Endodermal cell (in vitro differentiated cells): ENCODE measurements at regions not wholly inside any gene's neighbourhood (a gene's known extent, or its start where the extent isn't known, plus 50 kb on each side); places are given as distances from the start of the nearest gene placed in this dataset.

Source experiments
- DNase-seq: peaks from one replicate; pipeline ENCODE4 v3.0.0-alpha.2; 2017
- H3K27ac ChIP-seq: 2 replicates; pipeline ENCODE4 v1.5.1; 2013; ENCODE audit warnings: mild to moderate bottlenecking, low read depth, low read length, moderate library complexity
- H3K27me3 ChIP-seq: 2 replicates; pipeline ENCODE4 v1.6.1; 2013; ENCODE audit warnings: mild to moderate bottlenecking, low read length, moderate library complexity; ENCODE audit not compliant: insufficient read depth, control insufficient read depth, poor library complexity, severe bottlenecking
- H3K36me3 ChIP-seq: 2 replicates; pipeline ENCODE4 v1.7.0; 2013; ENCODE audit warnings: mild to moderate bottlenecking, low read length, moderate library complexity; ENCODE audit not compliant: control insufficient read depth, insufficient read depth
- H3K4me1 ChIP-seq: one replicate; pipeline ENCODE4 v1.7.0; 2013; ENCODE audit warnings: low read length; ENCODE audit not compliant: control insufficient read depth, insufficient read depth
- H3K4me3 ChIP-seq: 2 replicates; pipeline ENCODE4 v1.5.1; 2013; ENCODE audit warnings: mild to moderate bottlenecking, low read length, moderate library complexity
- H3K9ac ChIP-seq: 2 replicates; pipeline ENCODE4 v1.6.1; 2013; ENCODE audit warnings: mild to moderate bottlenecking, low read length, moderate library complexity; ENCODE audit not compliant: poor library complexity, severe bottlenecking; ENCODE audit errors: extremely low read depth
- H3K9me3 ChIP-seq: 2 replicates; pipeline ENCODE4 v1.6.1; 2013; ENCODE audit warnings: mild to moderate bottlenecking, low read length, moderate library complexity; ENCODE audit not compliant: control insufficient read depth
- H3K27ac Mint-ChIP-seq: 2 replicates; pipeline ENCODE4 v1.8.0; 2020; ENCODE audit warnings: mixed read lengths
- H3K27me3 Mint-ChIP-seq: 2 replicates; pipeline ENCODE4 v1.8.0; 2021; ENCODE audit warnings: mild to moderate bottlenecking, mixed read lengths; ENCODE audit not compliant: insufficient read depth
- H3K36me3 Mint-ChIP-seq: 2 replicates; pipeline ENCODE4 v1.8.0; 2020; ENCODE audit warnings: low read depth, mixed read lengths
- H3K4me1 Mint-ChIP-seq: 2 replicates; pipeline ENCODE4 v1.8.0; 2020; ENCODE audit warnings: mixed read lengths
- H3K4me3 Mint-ChIP-seq: 2 replicates; pipeline ENCODE4 v1.8.0; 2020; ENCODE audit warnings: mild to moderate bottlenecking, moderate library complexity, mixed read lengths
- H3K9me3 Mint-ChIP-seq: 2 replicates; pipeline ENCODE4 v1.8.0; 2020; ENCODE audit warnings: mild to moderate bottlenecking, mixed read lengths
- WGBS, 2 experiments: methylation state at CpG; one replicate each; pipeline versions ENCODE4 v1.1.5 to v1.1.7; 2013; ENCODE audit warnings: missing lambda C conversion rate in 2 of 2, mixed read lengths in 1 of 2; ENCODE audit not compliant: insufficient coverage in 1 of 2, insufficient read length in 1 of 2; 5-methylcytosine and 5-hydroxymethylcytosine counted together
- TF ChIP-seq, protein P1 (sequence below): fragments of 200-600 bp; sonication (generic); conservative IDR thresholded peaks from 2 replicates; pipeline ENCODE4 v1.5.0; 2021; ENCODE audit warnings: antibody characterized with exemption, mild to moderate bottlenecking

- no peak overlapping the region for H3K4me3 Mint-ChIP-seq
- H3K27ac Mint-ChIP-seq, result no peak overlapping the region
- no peaks in the 10 kb centered on the region for H3K9me3 ChIP-seq
- H3K36me3 Mint-ChIP-seq, result no peaks in the 10 kb centered on the region
- TF ChIP-seq, protein P1, sequence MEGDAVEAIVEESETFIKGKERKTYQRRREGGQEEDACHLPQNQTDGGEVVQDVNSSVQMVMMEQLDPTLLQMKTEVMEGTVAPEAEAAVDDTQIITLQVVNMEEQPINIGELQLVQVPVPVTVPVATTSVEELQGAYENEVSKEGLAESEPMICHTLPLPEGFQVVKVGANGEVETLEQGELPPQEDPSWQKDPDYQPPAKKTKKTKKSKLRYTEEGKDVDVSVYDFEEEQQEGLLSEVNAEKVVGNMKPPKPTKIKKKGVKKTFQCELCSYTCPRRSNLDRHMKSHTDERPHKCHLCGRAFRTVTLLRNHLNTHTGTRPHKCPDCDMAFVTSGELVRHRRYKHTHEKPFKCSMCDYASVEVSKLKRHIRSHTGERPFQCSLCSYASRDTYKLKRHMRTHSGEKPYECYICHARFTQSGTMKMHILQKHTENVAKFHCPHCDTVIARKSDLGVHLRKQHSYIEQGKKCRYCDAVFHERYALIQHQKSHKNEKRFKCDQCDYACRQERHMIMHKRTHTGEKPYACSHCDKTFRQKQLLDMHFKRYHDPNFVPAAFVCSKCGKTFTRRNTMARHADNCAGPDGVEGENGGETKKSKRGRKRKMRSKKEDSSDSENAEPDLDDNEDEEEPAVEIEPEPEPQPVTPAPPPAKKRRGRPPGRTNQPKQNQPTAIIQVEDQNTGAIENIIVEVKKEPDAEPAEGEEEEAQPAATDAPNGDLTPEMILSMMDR, result no peak
- H3K4me1 Mint-ChIP-seq, result peaks cover 43% of the 10 kb centered on the region
- no peak overlapping the region for H3K9ac ChIP-seq
- WGBS, 2 experiments, result 0 to 7% methylated on average over 2 to 4 of the region's 4 CpGs
- H3K9me3 Mint-ChIP-seq, result no peaks in the 10 kb centered on the region
- H3K27me3 Mint-ChIP-seq, result peaks cover 95% of the 10 kb centered on the region
- no peak overlapping the region for H3K27ac ChIP-seq
- peaks cover 87% of the 10 kb centered on the region for H3K27me3 ChIP-seq
- DNase-seq, result peak; percentile 66
- H3K36me3 ChIP-seq, result no peaks in the 10 kb centered on the region
- H3K4me3 ChIP-seq, result no peak overlapping the region
- H3K4me1 ChIP-seq, result peaks cover 3% of the 10 kb centered on the region
Measured at GRCh38 chr2:222055328-222055727, 243.5 kb downstream of the PAX3 start.

DNA sequence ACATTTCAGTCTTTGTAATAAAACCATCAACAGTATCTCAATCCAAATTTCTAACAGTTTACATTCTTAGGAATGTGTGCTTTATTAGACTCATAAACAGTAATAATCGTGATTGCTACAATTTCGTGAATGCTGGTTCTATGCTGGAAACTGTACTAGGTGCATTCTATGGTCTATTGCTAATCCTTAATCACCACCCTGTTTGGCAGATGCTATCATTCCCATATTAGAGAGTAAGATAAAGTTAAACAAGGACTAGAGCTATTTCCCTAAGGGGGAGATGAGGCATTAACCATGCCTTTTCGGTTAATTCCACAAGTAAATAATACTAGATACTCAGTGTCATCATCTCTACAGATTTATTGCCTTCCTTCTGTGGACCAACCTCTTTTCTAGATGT, 244.0 kb downstream of the PAX3 start:
- Histone ChIP-seq H3K4me1 (peaks cover 3% of the 10 kb centered on the region), H3K27ac (no peak overlapping the region), H3K9ac (no peak overlapping the region), H3K27me3 (peaks cover 87% of the 10 kb centered on the region), H3K9me3 (no peaks in the 10 kb centered on the region), H3K36me3 (no peaks in the 10 kb centered on the region), H3K4me3 (no peak overlapping the region)
- WGBS, 2 experiments, result 75 to 85% methylated on average over 1 to 3 of the region's 3 CpGs
- Mint-ChIP-seq H3K27me3 (peaks cover 95% of the 10 kb centered on the region), H3K4me1 (peaks cover 42% of the 10 kb centered on the region), H3K36me3 (no peaks in the 10 kb centered on the region), H3K4me3 (no peak overlapping the region), H3K9me3 (no peaks in the 10 kb centered on the region), H3K27ac (no peak overlapping the region)
- TF ChIP-seq, protein P1, result no peak
- DNase-seq, result no peak

DNA sequence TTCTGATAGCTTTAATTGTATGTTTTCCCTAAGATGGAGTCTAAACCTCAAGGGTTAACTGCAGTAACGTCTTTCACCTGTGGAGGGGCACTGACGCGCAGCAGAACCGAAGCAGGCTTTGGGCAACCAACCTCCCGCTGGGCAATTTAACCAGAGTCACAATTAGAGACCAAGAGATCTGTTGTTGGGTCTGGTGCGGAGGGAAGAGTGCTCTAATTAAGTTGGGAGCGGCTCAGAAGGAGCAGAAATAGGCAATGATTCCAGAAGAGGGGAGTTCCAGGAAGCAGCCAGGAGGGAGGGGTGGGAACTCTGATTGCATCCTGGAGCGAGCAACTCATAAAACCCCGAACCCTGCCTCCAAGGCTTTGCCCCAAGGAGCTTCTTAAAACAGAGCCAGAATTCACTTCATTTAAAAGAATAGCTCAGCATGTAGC, 245.8 kb downstream of the PAX3 start:
- TF ChIP-seq, protein P1, result peak; percentile 79
- Mint-ChIP-seq H3K27ac (no peak overlapping the region), H3K36me3 (no peaks in the 10 kb centered on the region), H3K4me3 (peak overlapping the region; percentile 41), H3K27me3 (peaks cover 95% of the 10 kb centered on the region), H3K4me1 (peaks cover 37% of the 10 kb centered on the region), H3K9me3 (no peaks in the 10 kb centered on the region)
- 3 to 5% methylated on average over 9 of the region's 9 CpGs for WGBS, 2 experiments
- H3K9me3 ChIP-seq, result no peaks in the 10 kb centered on the region
- H3K27ac ChIP-seq, result no peak overlapping the region
- H3K4me1 ChIP-seq, result peaks cover 3% of the 10 kb centered on the region
- H3K9ac ChIP-seq, result no peak overlapping the region
- DNase-seq, result peak; percentile 91
- no peaks in the 10 kb centered on the region for H3K36me3 ChIP-seq
- H3K27me3 ChIP-seq, result peaks cover 91% of the 10 kb centered on the region
- H3K4me3 ChIP-seq, result peak overlapping the region; percentile 19
